Liver (tissue), 3 donors: ENCODE measurements at regions not wholly inside any gene's neighbourhood (a gene's known extent, or its start where the extent isn't known, plus 50 kb on each side); places are given as distances from the start of the nearest gene placed in this dataset.

Experiments
- FOXA1 ChIP-seq: IDR thresholded peaks from 2 replicates; pipeline ENCODE4 v1.6.1; 2016; ENCODE audit warnings: antibody characterized with exemption
- FOXA2 ChIP-seq: IDR thresholded peaks from 2 replicates; pipeline ENCODE4 v1.6.1; 2016; ENCODE audit warnings: antibody characterized with exemption
- RXRA ChIP-seq, 2 donors: IDR thresholded peaks; 2 replicates each; pipeline ENCODE4 v1.6.1; 2017 to 2018; ENCODE audit warnings: antibody characterized with exemption in 2 of 2, mild to moderate bottlenecking in 1 of 2
- TF ChIP-seq, protein P1 (sequence below): fragments of 150-350 bp; IDR thresholded peaks from 2 replicates; pipeline ENCODE4 v1.5.1; 2017; ENCODE audit warnings: improper control_type of control experiment, low read depth, low read length; ENCODE audit not compliant: missing input control
- donor health status: healthy.
- donor health status: healthy.

DNA sequence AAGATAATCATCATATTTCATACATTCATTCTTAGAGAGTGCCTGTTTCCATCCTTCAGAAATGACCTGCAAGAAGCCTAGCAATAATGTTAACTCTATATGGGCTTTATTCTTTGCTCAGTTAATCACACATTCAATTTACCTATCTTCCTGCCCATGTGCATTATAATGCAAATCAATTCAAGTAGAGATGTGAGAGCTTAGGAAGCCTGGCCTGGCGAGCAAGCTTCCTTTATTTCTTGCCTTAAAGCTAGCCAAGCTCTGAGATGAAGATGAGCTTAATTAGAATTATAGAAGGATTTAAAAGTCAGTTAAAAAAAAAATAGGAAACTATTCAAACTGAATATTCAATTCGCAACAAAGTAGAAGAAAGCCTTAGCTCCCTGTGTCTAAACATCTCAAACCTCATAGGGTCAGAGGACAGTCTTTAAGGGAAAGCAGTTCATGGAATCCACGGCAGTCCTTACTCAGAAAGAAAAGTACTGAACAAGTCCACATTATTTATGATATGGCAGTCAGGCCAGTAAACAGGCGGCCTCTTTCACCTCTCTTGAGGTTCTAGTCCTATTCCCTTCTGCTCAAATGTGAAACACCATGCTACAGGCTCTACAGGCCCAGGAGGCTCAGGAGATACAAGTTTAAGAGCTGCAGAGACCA lies 214.1 kb downstream of the TFEC start:
- TF ChIP-seq, protein P1, sequence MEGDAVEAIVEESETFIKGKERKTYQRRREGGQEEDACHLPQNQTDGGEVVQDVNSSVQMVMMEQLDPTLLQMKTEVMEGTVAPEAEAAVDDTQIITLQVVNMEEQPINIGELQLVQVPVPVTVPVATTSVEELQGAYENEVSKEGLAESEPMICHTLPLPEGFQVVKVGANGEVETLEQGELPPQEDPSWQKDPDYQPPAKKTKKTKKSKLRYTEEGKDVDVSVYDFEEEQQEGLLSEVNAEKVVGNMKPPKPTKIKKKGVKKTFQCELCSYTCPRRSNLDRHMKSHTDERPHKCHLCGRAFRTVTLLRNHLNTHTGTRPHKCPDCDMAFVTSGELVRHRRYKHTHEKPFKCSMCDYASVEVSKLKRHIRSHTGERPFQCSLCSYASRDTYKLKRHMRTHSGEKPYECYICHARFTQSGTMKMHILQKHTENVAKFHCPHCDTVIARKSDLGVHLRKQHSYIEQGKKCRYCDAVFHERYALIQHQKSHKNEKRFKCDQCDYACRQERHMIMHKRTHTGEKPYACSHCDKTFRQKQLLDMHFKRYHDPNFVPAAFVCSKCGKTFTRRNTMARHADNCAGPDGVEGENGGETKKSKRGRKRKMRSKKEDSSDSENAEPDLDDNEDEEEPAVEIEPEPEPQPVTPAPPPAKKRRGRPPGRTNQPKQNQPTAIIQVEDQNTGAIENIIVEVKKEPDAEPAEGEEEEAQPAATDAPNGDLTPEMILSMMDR: no peak
- no peak for TF ChIP-seq FOXA1
- no peak for TF ChIP-seq RXRA (IDR thresholded peaks at IDR 0.05)
- no peak for TF ChIP-seq FOXA2
